ENCODE measurements at regions not wholly inside any gene's neighbourhood (a gene's known extent, or its start where the extent isn't known, plus 50 kb on each side); places are given as distances from the start of the nearest gene placed in this dataset.

DNA sequence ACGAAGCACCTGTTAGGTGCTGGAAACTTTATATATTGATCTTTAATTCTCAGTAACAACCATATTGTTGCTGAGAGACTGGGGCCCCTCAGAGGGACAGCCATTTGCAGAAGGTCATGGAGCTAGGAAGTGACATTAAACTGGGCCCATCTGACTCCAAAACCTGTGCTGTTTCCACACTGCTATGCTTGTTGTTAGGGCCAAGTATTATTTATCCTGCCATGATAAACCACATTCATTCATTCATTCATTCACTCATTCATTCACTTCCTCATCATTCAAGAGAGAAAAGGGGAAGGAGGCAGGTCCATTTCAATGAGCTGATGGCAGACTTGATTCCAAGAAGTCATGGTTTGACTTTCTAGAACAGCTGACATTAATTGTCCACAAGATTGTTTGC, 237.4 kb downstream of the STIM2 start:
- TF ChIP-seq POLR2AphosphoS5 (IDR thresholded peaks at IDR 0.05; ENCODE audit: low read depth, low read length) (no peak), TCF7L2 (IDR thresholded peaks at IDR 0.05; ENCODE audit: low read depth, low read length) (no peak), REST (IDR thresholded peaks at IDR 0.05; ENCODE audit: insufficient read depth in 1 of 2, low read depth in 2 of 2, low read length in 1 of 2) (no peak), SIN3A (IDR thresholded peaks at IDR 0.05; ENCODE audit: borderline replicate concordance, insufficient read depth, low read depth, low read length) (no peak)
- TF ChIP-seq, protein P1, sequence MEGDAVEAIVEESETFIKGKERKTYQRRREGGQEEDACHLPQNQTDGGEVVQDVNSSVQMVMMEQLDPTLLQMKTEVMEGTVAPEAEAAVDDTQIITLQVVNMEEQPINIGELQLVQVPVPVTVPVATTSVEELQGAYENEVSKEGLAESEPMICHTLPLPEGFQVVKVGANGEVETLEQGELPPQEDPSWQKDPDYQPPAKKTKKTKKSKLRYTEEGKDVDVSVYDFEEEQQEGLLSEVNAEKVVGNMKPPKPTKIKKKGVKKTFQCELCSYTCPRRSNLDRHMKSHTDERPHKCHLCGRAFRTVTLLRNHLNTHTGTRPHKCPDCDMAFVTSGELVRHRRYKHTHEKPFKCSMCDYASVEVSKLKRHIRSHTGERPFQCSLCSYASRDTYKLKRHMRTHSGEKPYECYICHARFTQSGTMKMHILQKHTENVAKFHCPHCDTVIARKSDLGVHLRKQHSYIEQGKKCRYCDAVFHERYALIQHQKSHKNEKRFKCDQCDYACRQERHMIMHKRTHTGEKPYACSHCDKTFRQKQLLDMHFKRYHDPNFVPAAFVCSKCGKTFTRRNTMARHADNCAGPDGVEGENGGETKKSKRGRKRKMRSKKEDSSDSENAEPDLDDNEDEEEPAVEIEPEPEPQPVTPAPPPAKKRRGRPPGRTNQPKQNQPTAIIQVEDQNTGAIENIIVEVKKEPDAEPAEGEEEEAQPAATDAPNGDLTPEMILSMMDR (IDR thresholded peaks at IDR 0.05) = no peak
- in situ Hi-C loops (cut with HindIII; ENCODE audit: low pct_unique_long_range_greater_than_20kb, low sequenced_read_pairs) = no loop called here
- DNase-seq (ENCODE audit: low read depth, low spot score) (no peak), ATAC-seq (no peak)
- H3K27me3 ChIP-seq (ENCODE audit: control insufficient read depth, insufficient read depth, low read length) = no peaks in the 10 kb centered on the region
- no peaks in the 10 kb centered on the region for H3K4me1 ChIP-seq (ENCODE audit: control insufficient read depth, insufficient read depth, low read length)
- POLR2A ChIA-PET = no interaction called here
- no TSS peak for BruUV-seq (replicated peaks)
- no peaks in the 10 kb centered on the region for H3K9me3 ChIP-seq (ENCODE audit: control insufficient read depth, insufficient read depth, low read depth, low read length)
- H3K4me3 ChIP-seq (ENCODE audit: low read depth in 2 of 2, low read length in 2 of 2) = no peak overlapping the region
- no peaks in the 10 kb centered on the region for H3K36me3 ChIP-seq (ENCODE audit: control insufficient read depth, insufficient read depth, low read length)
- CTCF ChIA-PET = no interaction called here
- H3K27ac ChIP-seq (ENCODE audit: low read length) = no peak overlapping the region
- intact Hi-C loops (cut with micrococcal nuclease; ENCODE audit: unreplicated experiment) = no loop called here

DNA sequence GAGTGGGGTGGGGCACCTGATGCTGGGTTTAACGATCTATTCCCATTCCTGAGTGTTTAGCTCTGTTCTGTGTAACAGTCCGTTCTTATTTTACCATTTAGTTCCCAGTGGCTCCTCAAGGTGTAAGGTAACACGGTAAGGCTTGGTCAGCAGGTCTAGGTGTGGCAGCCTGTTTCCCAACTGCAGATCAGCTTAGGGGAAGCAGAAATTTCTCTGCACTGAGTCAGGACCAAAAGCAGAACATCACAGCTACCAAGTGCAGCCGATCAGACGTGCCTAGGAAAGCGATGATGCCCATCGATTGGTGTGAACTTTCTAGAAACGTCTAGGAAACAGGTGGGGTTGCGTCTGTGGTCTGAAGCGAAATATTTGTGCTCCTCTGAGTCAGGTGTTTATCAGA, 240.1 kb downstream of the STIM2 start:
- TF ChIP-seq TCF7L2 (IDR thresholded peaks at IDR 0.05; ENCODE audit: low read depth, low read length) = no peak
- TF ChIP-seq SIN3A (IDR thresholded peaks at IDR 0.05; ENCODE audit: borderline replicate concordance, insufficient read depth, low read depth, low read length) = no peak
- no peak for TF ChIP-seq POLR2AphosphoS5 (IDR thresholded peaks at IDR 0.05; ENCODE audit: low read depth, low read length)
- no peak for TF ChIP-seq REST (IDR thresholded peaks at IDR 0.05; ENCODE audit: insufficient read depth in 1 of 2, low read depth in 2 of 2, low read length in 1 of 2)
- TF ChIP-seq, protein P1 (IDR thresholded peaks at IDR 0.05) = no peak
- H3K4me1 ChIP-seq (ENCODE audit: control insufficient read depth, insufficient read depth, low read length) = no peaks in the 10 kb centered on the region
- no peak for ATAC-seq
- in situ Hi-C loops (cut with HindIII; ENCODE audit: low pct_unique_long_range_greater_than_20kb, low sequenced_read_pairs) = no loop called here
- CTCF ChIA-PET = no interaction called here
- H3K36me3 ChIP-seq (ENCODE audit: control insufficient read depth, insufficient read depth, low read length) = no peaks in the 10 kb centered on the region
- DNase-seq (ENCODE audit: low read depth, low spot score) = no peak
- H3K4me3 ChIP-seq (ENCODE audit: low read depth in 2 of 2, low read length in 2 of 2) = no peak overlapping the region
- POLR2A ChIA-PET = no interaction called here
- no peaks in the 10 kb centered on the region for H3K27me3 ChIP-seq (ENCODE audit: control insufficient read depth, insufficient read depth, low read length)
- H3K27ac ChIP-seq (ENCODE audit: low read length) = no peak overlapping the region
- intact Hi-C loops (cut with micrococcal nuclease; ENCODE audit: unreplicated experiment) = no loop called here
- no TSS peak for BruUV-seq (replicated peaks)
- no peaks in the 10 kb centered on the region for H3K9me3 ChIP-seq (ENCODE audit: control insufficient read depth, insufficient read depth, low read depth, low read length)

Data from Panc1 (cell line).